GM12878 (cell line): ENCODE measurements at regions not wholly inside any gene's neighbourhood (a gene's known extent, or its start where the extent isn't known, plus 50 kb on each side); places are given as distances from the start of the nearest gene placed in this dataset.

Experiments used
- ATAC-seq: fragments of 200-7000 bp; cut with Tn5 transposase; 3 replicates; pipeline ENCODE4 v1.9.1; 2020; ENCODE audit warnings: mild to moderate bottlenecking, moderate library complexity
- BruUV-seq: library from RNA; stranded (reverse); fragments of 400-500 nt; replicated peaks from 2 replicates; lab custom pipeline; 2021; lab: Mats Ljungman, UMichigan
- CTCF ChIA-PET: fragments of 300-600 bp; sonication (Branson Sonifier 250); formaldehyde crosslinking; extraction: SDS; loops from one replicate; lab custom pipeline; 2021; ENCODE audit warnings: inconsistent platforms; lab: Yijun Ruan, JAX
- POLR2A ChIA-PET: fragments of 350-600 bp; formaldehyde crosslinking; extraction: SDS; loops from one replicate; lab custom pipeline; 2021; ENCODE audit warnings: inconsistent platforms; lab: Charles Lee
- RAD21 ChIA-PET: fragments of 300-600 bp; sonication (Branson Sonifier 250); formaldehyde crosslinking; loops from one replicate; lab custom pipeline; 2023; ENCODE audit warnings: antibody characterized with exemption; ENCODE audit not compliant: unreplicated experiment; lab: Charles Lee
- SMC1A ChIA-PET: fragments of 300-600 bp; sonication (Branson Sonifier 250); formaldehyde crosslinking; loops from one replicate; lab custom pipeline; 2023; ENCODE audit not compliant: unreplicated experiment, uncharacterized antibody; lab: Charles Lee
- DNase-seq: peaks from one replicate; pipeline ENCODE4 v3.0.0-alpha.2; 2011; ENCODE audit warnings: low read depth, low spot score
- FAIRE-seq: peaks from 3 replicates; lab custom pipeline; 2011; peaks lifted over from hg19 to GRCh38; lab: Jason Lieb, UNC
- H2AFZ ChIP-seq: 2 replicates; pipeline ENCODE4 v1.6.0; 2011; ENCODE audit warnings: low read depth, low read length, control low read depth; ENCODE audit not compliant: control insufficient read depth
- H3K27ac ChIP-seq: 2 replicates; pipeline ENCODE4 v1.5.1; 2011; ENCODE audit warnings: control low read depth; ENCODE audit not compliant: control insufficient read depth, insufficient read depth
- H3K27me3 ChIP-seq, 2 experiments: replicated peaks in 1 of 2; 2 replicates each; pipeline versions ENCODE4 v1.6.0 to v1.6.1; 2011; ENCODE audit warnings: low read length in 1 of 2; ENCODE audit not compliant: control insufficient read depth in 2 of 2, insufficient read depth in 2 of 2
- H3K36me3 ChIP-seq, 2 experiments: 2 replicates each; pipeline ENCODE4 v1.5.1; 2011; ENCODE audit warnings: low read length in 1 of 2; ENCODE audit not compliant: control insufficient read depth in 2 of 2, insufficient read depth in 2 of 2
- H3K4me1 ChIP-seq: 2 replicates; pipeline ENCODE4 v1.6.1; 2011; ENCODE audit warnings: mild to moderate bottlenecking, low read length, moderate library complexity, mixed read lengths; ENCODE audit not compliant: control insufficient read depth, insufficient read depth
- H3K4me2 ChIP-seq: 2 replicates; pipeline ENCODE4 v1.6.0; 2011; ENCODE audit warnings: control low read depth; ENCODE audit not compliant: control insufficient read depth, insufficient read depth
- H3K4me3 ChIP-seq: fragments of 200-600 bp; sonication (generic); 2 replicates; pipeline ENCODE4 v1.5.1; 2016
- H3K79me2 ChIP-seq: 2 replicates; pipeline ENCODE4 v1.6.0; 2011; ENCODE audit warnings: low read length; ENCODE audit not compliant: control insufficient read depth, insufficient read depth
- H3K9ac ChIP-seq: 2 replicates; pipeline ENCODE4 v1.8.0; 2011; ENCODE audit warnings: low read length, control low read depth, mixed read lengths; ENCODE audit not compliant: control insufficient read depth, insufficient read depth
- H3K9me3 ChIP-seq: replicated peaks from 3 replicates; pipeline ENCODE4 v1.5.1; 2011; ENCODE audit warnings: mild to moderate bottlenecking, low read length; ENCODE audit not compliant: control insufficient read depth, insufficient read depth
- H4K20me1 ChIP-seq: 2 replicates; pipeline ENCODE4 v1.6.0; 2011; ENCODE audit not compliant: control insufficient read depth, insufficient read depth
- BMI1 ChIP-seq: fragments of 450-650 bp; IDR thresholded peaks from 2 replicates; pipeline ENCODE4 v1.6.1; 2016; ENCODE audit warnings: mild to moderate bottlenecking, moderate library complexity, borderline replicate concordance
- BRCA1 ChIP-seq: IDR thresholded peaks from 2 replicates; pipeline ENCODE4 v1.6.1; 2011; ENCODE audit warnings: low read depth, low read length, improper control_type of control experiment
- EED ChIP-seq: sonication (generic); IDR thresholded peaks from 2 replicates; pipeline ENCODE4 v1.6.1; 2016; ENCODE audit warnings: antibody characterized with exemption, low read depth
- ESRRA ChIP-seq: IDR thresholded peaks from 2 replicates; pipeline ENCODE4 v1.6.1; 2012; ENCODE audit warnings: mild to moderate bottlenecking, low read length, improper control_type of control experiment
- FOXK2 ChIP-seq: fragments of 450-650 bp; IDR thresholded peaks from 2 replicates; pipeline ENCODE4 v1.6.1; 2017; ENCODE audit warnings: mild to moderate bottlenecking, moderate library complexity
- IKZF1 ChIP-seq: fragments of 450-650 bp; conservative IDR thresholded peaks from 2 replicates; pipeline ENCODE4 v1.6.1; 2017; ENCODE audit warnings: antibody characterized with exemption, mild to moderate bottlenecking
- MXI1 ChIP-seq: fragments of 150-350 bp; IDR thresholded peaks from 2 replicates; pipeline ENCODE4 v1.6.1; 2011; ENCODE audit warnings: low read depth, mild to moderate bottlenecking, inconsistent platforms, low read length, improper control_type of control experiment
- NBN ChIP-seq: fragments of 450-650 bp; IDR thresholded peaks from 2 replicates; pipeline ENCODE4 v1.6.1; 2016
- NFYA ChIP-seq: IDR thresholded peaks from 2 replicates; pipeline ENCODE4 v1.6.1; 2011; ENCODE audit warnings: low read depth, mild to moderate bottlenecking, low read length, improper control_type of control experiment, borderline replicate concordance
- NRF1 ChIP-seq: conservative IDR thresholded peaks from 2 replicates; pipeline ENCODE4 v1.6.1; 2011; ENCODE audit warnings: mild to moderate bottlenecking, low read depth, low read length, improper control_type of control experiment
- POLR2A ChIP-seq: IDR thresholded peaks from 2 replicates; pipeline ENCODE4 v1.6.1; 2011; ENCODE audit warnings: low read depth, mild to moderate bottlenecking, low read length
- RBBP5 ChIP-seq: fragments of 200-600 bp; sonication (generic); conservative IDR thresholded peaks from 2 replicates; pipeline ENCODE4 v1.6.1; 2016
- WRNIP1 ChIP-seq: IDR thresholded peaks from 2 replicates; pipeline ENCODE4 v1.6.1; 2011; ENCODE audit warnings: low read depth, low read length, improper control_type of control experiment, borderline replicate concordance
- ZNF217 ChIP-seq: fragments of 450-650 bp; IDR thresholded peaks from 2 replicates; pipeline ENCODE4 v1.6.1; 2017; ENCODE audit warnings: antibody characterized with exemption, mild to moderate bottlenecking
- WGBS: methylation state at CpG from one replicate; pipeline ENCODE4 v1.1.6; 2016; ENCODE audit warnings: low lambda C conversion rate; ENCODE audit not compliant: insufficient replicate concordance, insufficient coverage; ENCODE audit errors: missing lambda C conversion rate; 5-methylcytosine and 5-hydroxymethylcytosine counted together
- in situ Hi-C: fragments of 300-500 bp; cut with MboI; formaldehyde crosslinking; loops from 9 replicates; pipeline ENCODE4 v1.14.3; 2018; ENCODE audit warnings: mixed read lengths
- intact Hi-C: fragments of 100-400 bp; cut with micrococcal nuclease; formaldehyde crosslinking; loops from one replicate; pipeline ENCODE4 v1.14.2; 2022; ENCODE audit not compliant: unreplicated experiment
- TF ChIP-seq, protein P1 (sequence below): fragments of 450-650 bp; IDR thresholded peaks from 2 replicates; pipeline ENCODE4 v1.6.1; 2017; ENCODE audit warnings: mild to moderate bottlenecking, moderate library complexity
- TF ChIP-seq, protein P2 (sequence below): fragments of 450-650 bp; IDR thresholded peaks from 2 replicates; pipeline ENCODE4 v1.6.1; 2016; ENCODE audit warnings: mild to moderate bottlenecking
- TF ChIP-seq, protein P3 (sequence below): IDR thresholded peaks from 2 replicates; pipeline ENCODE4 v1.6.1; 2012; ENCODE audit warnings: low read depth, low read length, improper control_type of control experiment

DNA sequence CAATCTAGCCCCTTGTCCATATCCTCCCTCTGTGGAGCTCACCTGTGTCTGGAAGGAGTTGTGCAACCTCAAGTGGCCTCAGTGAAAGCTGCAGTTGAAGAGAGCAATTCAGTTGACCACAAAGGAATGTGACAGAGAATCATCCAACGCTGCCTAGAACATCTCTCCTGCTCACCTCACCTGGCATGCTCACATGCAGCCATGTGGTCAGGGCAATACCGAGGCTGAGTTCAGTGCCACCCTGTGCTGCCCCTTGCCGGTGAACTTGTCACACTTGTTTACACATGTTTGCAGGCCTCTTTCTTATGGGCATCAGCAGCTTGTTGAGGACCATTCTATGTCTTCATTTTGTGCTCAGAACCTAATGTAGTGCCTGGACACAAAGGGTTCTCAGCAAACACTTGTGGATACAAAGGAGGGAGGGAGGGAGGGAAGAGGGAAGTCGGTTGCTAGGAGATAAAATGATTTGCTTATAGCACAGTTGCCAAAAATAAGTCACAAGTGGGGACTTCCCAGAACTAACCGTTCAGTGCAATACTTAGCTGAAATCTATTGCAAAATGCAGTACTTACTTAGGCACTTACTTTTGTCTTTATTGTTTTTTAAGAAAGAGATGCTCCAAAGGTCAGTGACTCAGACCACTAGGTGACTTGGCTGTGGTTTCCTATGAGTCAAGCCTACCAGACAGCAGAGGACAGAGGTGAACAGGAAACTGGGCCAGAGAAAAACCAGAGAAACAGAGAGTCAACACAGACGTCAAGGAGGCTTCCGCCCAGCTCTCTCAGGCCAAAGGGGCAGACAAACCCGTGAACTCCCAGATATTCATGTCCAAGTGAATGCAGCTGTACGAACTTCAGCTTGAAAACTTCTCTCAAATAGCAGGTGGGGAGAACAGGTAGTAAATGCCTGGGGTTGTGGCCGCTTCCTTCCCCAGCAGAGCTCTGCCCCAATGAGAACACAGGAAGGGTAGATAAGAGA is 227.8 kb upstream of the CTNNB1 start (continued):
- TF ChIP-seq FOXK2 (peak; percentile 61; the same call in 1 of the 2 replicates), ESRRA (no peak), POLR2A (0 out of 2 replicates have a peak, but pooled peaks have one; percentile 18), EED (peak; percentile 55), MXI1 (no peak), NBN (peak; percentile 49; the same call in 1 of the 2 replicates)
- TF ChIP-seq, protein P1, sequence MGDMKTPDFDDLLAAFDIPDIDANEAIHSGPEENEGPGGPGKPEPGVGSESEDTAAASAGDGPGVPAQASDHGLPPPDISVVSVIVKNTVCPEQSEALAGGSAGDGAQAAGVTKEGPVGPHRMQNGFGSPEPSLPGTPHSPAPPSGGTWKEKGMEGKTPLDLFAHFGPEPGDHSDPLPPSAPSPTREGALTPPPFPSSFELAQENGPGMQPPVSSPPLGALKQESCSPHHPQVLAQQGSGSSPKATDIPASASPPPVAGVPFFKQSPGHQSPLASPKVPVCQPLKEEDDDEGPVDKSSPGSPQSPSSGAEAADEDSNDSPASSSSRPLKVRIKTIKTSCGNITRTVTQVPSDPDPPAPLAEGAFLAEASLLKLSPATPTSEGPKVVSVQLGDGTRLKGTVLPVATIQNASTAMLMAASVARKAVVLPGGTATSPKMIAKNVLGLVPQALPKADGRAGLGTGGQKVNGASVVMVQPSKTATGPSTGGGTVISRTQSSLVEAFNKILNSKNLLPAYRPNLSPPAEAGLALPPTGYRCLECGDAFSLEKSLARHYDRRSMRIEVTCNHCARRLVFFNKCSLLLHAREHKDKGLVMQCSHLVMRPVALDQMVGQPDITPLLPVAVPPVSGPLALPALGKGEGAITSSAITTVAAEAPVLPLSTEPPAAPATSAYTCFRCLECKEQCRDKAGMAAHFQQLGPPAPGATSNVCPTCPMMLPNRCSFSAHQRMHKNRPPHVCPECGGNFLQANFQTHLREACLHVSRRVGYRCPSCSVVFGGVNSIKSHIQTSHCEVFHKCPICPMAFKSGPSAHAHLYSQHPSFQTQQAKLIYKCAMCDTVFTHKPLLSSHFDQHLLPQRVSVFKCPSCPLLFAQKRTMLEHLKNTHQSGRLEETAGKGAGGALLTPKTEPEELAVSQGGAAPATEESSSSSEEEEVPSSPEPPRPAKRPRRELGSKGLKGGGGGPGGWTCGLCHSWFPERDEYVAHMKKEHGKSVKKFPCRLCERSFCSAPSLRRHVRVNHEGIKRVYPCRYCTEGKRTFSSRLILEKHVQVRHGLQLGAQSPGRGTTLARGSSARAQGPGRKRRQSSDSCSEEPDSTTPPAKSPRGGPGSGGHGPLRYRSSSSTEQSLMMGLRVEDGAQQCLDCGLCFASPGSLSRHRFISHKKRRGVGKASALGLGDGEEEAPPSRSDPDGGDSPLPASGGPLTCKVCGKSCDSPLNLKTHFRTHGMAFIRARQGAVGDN, result peak; percentile 81
- TF ChIP-seq, all 136 proteins: peak for 62

DNA sequence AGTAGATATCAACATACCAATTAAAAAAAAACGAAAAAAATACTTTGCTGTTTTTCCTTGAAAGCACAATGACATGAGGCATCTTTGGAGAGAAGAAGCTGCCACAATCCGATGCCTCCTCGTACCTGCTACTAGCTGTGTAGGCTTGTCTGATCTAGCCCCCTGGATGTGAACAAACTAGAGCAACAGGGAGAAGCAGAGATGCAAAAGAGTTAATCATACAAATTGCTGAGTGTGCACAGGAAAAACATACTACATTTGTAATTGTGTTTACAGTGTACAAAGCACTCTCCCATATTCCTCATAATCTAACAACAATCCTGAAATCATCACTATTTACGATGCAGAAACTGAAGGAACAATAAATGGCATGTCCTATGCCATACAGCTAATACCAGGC is 227.0 kb upstream of the CTNNB1 start:
- in situ Hi-C loops, result no loop called here
- no peaks in the 10 kb centered on the region for H3K27me3 ChIP-seq
- ChIA-PET CTCF (interaction anchor here (0.6 to 2.7 kb wide), 9 partner anchors 11 to 662 kb away, joined by 3 to 13 read pairs (median 4); no protein-coding TSS in a partner anchor), RAD21 (interaction anchor here (0.7 to 2.0 kb wide), 6 partner anchors 8 to 71 kb away, joined by 3 to 11 read pairs (median 4); no protein-coding TSS in a partner anchor), POLR2A (no interaction called here), SMC1A (interaction anchor here (0.6 to 2.4 kb wide), 9 partner anchors 9 to 226 kb away, joined by 3 to 22 read pairs (median 4); no protein-coding TSS in a partner anchor)
- FAIRE-seq (no peak), DNase-seq (no peak), ATAC-seq (no peak)
- H4K20me1 ChIP-seq, result no peaks in the 10 kb centered on the region
- intact Hi-C loops, result loop anchor here (5.0 to 10.0 kb wide), 3 partner anchors 230 to 788 kb away; no protein-coding TSS in a partner anchor
- no peak overlapping the region for H3K9ac ChIP-seq
- H3K79me2 ChIP-seq, result no peaks in the 10 kb centered on the region
- WGBS, result 75% methylated on average over 4 of the region's 4 CpGs
- no peaks in the 10 kb centered on the region; a peak in 1 of 4 replicates for H3K36me3 ChIP-seq
- no peak overlapping the region; the same call in 1 of the 2 replicates for H2AFZ ChIP-seq
- H3K4me3 ChIP-seq, result no peak overlapping the region
- BruUV-seq, result no TSS peak
- H3K4me2 ChIP-seq, result peak overlapping the region; percentile 57; the same call in 1 of the 2 replicates
- H3K4me1 ChIP-seq, result peaks cover 31% of the 10 kb centered on the region
- H3K27ac ChIP-seq, result peak overlapping the region; percentile 78
- H3K9me3 ChIP-seq, result no peaks in the 10 kb centered on the region
- no peak for TF ChIP-seq WRNIP1
- TF ChIP-seq, protein P2, sequence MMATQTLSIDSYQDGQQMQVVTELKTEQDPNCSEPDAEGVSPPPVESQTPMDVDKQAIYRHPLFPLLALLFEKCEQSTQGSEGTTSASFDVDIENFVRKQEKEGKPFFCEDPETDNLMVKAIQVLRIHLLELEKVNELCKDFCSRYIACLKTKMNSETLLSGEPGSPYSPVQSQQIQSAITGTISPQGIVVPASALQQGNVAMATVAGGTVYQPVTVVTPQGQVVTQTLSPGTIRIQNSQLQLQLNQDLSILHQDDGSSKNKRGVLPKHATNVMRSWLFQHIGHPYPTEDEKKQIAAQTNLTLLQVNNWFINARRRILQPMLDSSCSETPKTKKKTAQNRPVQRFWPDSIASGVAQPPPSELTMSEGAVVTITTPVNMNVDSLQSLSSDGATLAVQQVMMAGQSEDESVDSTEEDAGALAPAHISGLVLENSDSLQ, result no peak
- TF ChIP-seq RBBP5, result no peak
- no peak for TF ChIP-seq ZNF217
- TF ChIP-seq NFYA, result no peak
- no peak for TF ChIP-seq NRF1
- no peak for TF ChIP-seq BMI1
- no peak for TF ChIP-seq BRCA1
- TF ChIP-seq, protein P3, sequence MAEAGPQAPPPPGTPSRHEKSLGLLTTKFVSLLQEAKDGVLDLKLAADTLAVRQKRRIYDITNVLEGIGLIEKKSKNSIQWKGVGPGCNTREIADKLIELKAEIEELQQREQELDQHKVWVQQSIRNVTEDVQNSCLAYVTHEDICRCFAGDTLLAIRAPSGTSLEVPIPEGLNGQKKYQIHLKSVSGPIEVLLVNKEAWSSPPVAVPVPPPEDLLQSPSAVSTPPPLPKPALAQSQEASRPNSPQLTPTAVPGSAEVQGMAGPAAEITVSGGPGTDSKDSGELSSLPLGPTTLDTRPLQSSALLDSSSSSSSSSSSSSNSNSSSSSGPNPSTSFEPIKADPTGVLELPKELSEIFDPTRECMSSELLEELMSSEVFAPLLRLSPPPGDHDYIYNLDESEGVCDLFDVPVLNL, result no peak
- TF ChIP-seq IKZF1, result no peak
